Prostate gland (tissue), 2 donors: ENCODE measurements at regions not wholly inside any gene's neighbourhood (a gene's known extent, or its start where the extent isn't known, plus 50 kb on each side); places are given as distances from the start of the nearest gene placed in this dataset.

Source experiments
- CTCF ChIP-seq, 4 experiments: fragments of 200-600 bp in 2 of 4; fragments of 450-650 bp in 2 of 4; sonication (generic) in 2 of 4; IDR thresholded peaks; 1 replicate in 3 of 4; 2 replicates in 1 of 4; pipeline ENCODE4 v1.5.1; 2016 to 2019; ENCODE audit warnings: antibody characterized with exemption in 4 of 4, mild to moderate bottlenecking in 2 of 4, moderate library complexity in 2 of 4
- POLR2A ChIP-seq: fragments of 450-650 bp; IDR thresholded peaks from one replicate; pipeline ENCODE4 v1.6.1; 2016; ENCODE audit warnings: antibody characterized with exemption, mild to moderate bottlenecking

- TF ChIP-seq POLR2A (no peak), CTCF (IDR thresholded peaks at IDR 0.05) (no peak)
These were observed 53.8 kb upstream of the BET1 start for GRCh38 chr7:94057955-94058354.
